GM23338 (cell line): ENCODE measurements at regions not wholly inside any gene's neighbourhood (a gene's known extent, or its start where the extent isn't known, plus 50 kb on each side); places are given as distances from the start of the nearest gene placed in this dataset.

ENCODE experiments used
- ATAC-seq: fragments of 200-7000 bp; cut with Tn5 transposase; 3 replicates; pipeline ENCODE4 v1.9.1; 2020
- DNase-seq: peaks from one replicate; pipeline ENCODE4 v3.0.0-alpha.2; 2015; ENCODE audit warnings: low spot score
- H2AFZ ChIP-seq: fragments of 200-600 bp; sonication (generic); 2 replicates; pipeline ENCODE4 v1.8.0; 2016; ENCODE audit warnings: antibody characterized with exemption, mild to moderate bottlenecking, moderate library complexity
- H3F3A ChIP-seq: fragments of 200-600 bp; sonication (generic); replicated peaks from 2 replicates; pipeline ENCODE4 v1.8.0; 2017; ENCODE audit warnings: antibody characterized with exemption, mixed run types, low read depth
- H3K27ac ChIP-seq: fragments of 200-600 bp; sonication (generic); 2 replicates; pipeline ENCODE4 v1.6.1; 2016; ENCODE audit warnings: low read depth
- H3K27me3 ChIP-seq: fragments of 200-600 bp; sonication (generic); 2 replicates; pipeline ENCODE4 v1.8.0; 2016; ENCODE audit warnings: mild to moderate bottlenecking, mixed run types, moderate library complexity; ENCODE audit not compliant: insufficient read depth
- H3K36me3 ChIP-seq: fragments of 200-600 bp; sonication (generic); 2 replicates; pipeline ENCODE4 v1.8.0; 2016; ENCODE audit warnings: mild to moderate bottlenecking; ENCODE audit not compliant: insufficient read depth
- H3K4me1 ChIP-seq: fragments of 200-600 bp; sonication (generic); 2 replicates; pipeline ENCODE4 v1.8.0; 2016; ENCODE audit warnings: mild to moderate bottlenecking, moderate library complexity; ENCODE audit not compliant: insufficient read depth
- H3K4me2 ChIP-seq: fragments of 200-600 bp; sonication (generic); 2 replicates; pipeline ENCODE4 v1.7.1; 2017; ENCODE audit warnings: mixed run types
- H3K4me3 ChIP-seq: fragments of 200-600 bp; sonication (generic); 2 replicates; pipeline ENCODE4 v1.6.1; 2016; ENCODE audit warnings: mixed run types
- H3K79me2 ChIP-seq: fragments of 200-600 bp; sonication (generic); replicated peaks from 2 replicates; pipeline ENCODE4 v1.8.0; 2017; ENCODE audit warnings: mild to moderate bottlenecking; ENCODE audit not compliant: insufficient read depth
- H3K9me2 ChIP-seq: fragments of 200-600 bp; sonication (generic); 2 replicates; pipeline ENCODE4 v1.8.0; 2017; ENCODE audit not compliant: insufficient read depth
- H4K20me1 ChIP-seq: fragments of 200-600 bp; sonication (generic); replicated peaks from 2 replicates; pipeline ENCODE4 v1.8.0; 2017; ENCODE audit warnings: mild to moderate bottlenecking; ENCODE audit not compliant: insufficient read depth
- H3K27ac Mint-ChIP-seq: 2 replicates; pipeline ENCODE4 v1.8.0; 2020; ENCODE audit warnings: inconsistent platforms, mild to moderate bottlenecking, moderate library complexity, mixed read lengths
- H3K27me3 Mint-ChIP-seq: 3 replicates; pipeline ENCODE4 v1.8.0; 2022; ENCODE audit warnings: low read depth, mild to moderate bottlenecking, moderate library complexity, mixed read lengths, inconsistent platforms; ENCODE audit not compliant: insufficient read depth, poor library complexity
- H3K36me3 Mint-ChIP-seq: 3 replicates; pipeline ENCODE4 v1.8.0; 2021; ENCODE audit warnings: low read depth, mild to moderate bottlenecking, inconsistent platforms, moderate library complexity, mixed read lengths
- H3K4me1 Mint-ChIP-seq: 3 replicates; pipeline ENCODE4 v1.8.0; 2020; ENCODE audit warnings: mild to moderate bottlenecking, inconsistent platforms, mixed read lengths
- H3K4me3 Mint-ChIP-seq: 3 replicates; pipeline ENCODE4 v1.8.0; 2021; ENCODE audit warnings: moderate library complexity, mild to moderate bottlenecking, inconsistent platforms, mixed read lengths
- H3K9me3 Mint-ChIP-seq: 3 replicates; pipeline ENCODE4 v1.8.0; 2020; ENCODE audit warnings: moderate library complexity, mild to moderate bottlenecking, inconsistent platforms, mixed read lengths
- CREB1 ChIP-seq: fragments of 250-450 bp; sonication (Bioruptor Pico); IDR thresholded peaks from 2 replicates; pipeline ENCODE4 v1.5.0; 2020; ENCODE audit warnings: low read depth, mild to moderate bottlenecking, moderate library complexity
- CTCF ChIP-seq, 2 experiments: fragments of 200-600 bp in 1 of 2; sonication (generic) in 1 of 2; conservative IDR thresholded peaks; 2 replicates each; pipeline versions ENCODE4 v1.5.1 to v1.6.1; 2016 to 2017; ENCODE audit warnings: antibody characterized with exemption in 2 of 2, low read depth in 2 of 2, mild to moderate bottlenecking in 2 of 2, moderate library complexity in 1 of 2
- ETS1 ChIP-seq: IDR thresholded peaks from 2 replicates; pipeline ENCODE4 v1.6.1; 2016; ENCODE audit warnings: antibody characterized with exemption
- EZH2 ChIP-seq: fragments of 200-600 bp; sonication (generic); IDR thresholded peaks from one replicate; pipeline ENCODE4 v1.8.0; 2017; ENCODE audit warnings: antibody characterized with exemption, mild to moderate bottlenecking, low read depth; ENCODE audit not compliant: unreplicated experiment
- EZH2phosphoT487 ChIP-seq: fragments of 200-600 bp; sonication (generic); IDR thresholded peaks from one replicate; pipeline ENCODE4 v1.8.1; 2018; ENCODE audit warnings: antibody characterized with exemption; ENCODE audit not compliant: unreplicated experiment
- JUNB ChIP-seq: IDR thresholded peaks from one replicate; pipeline ENCODE4 v1.6.1; 2016; ENCODE audit warnings: antibody characterized with exemption; ENCODE audit not compliant: unreplicated experiment
- NANOG ChIP-seq: IDR thresholded peaks from 2 replicates; pipeline ENCODE4 v1.6.1; 2016; ENCODE audit warnings: antibody characterized with exemption, borderline replicate concordance
- POLR2AphosphoS5 ChIP-seq: IDR thresholded peaks from 2 replicates; pipeline ENCODE4 v1.6.1; 2016; ENCODE audit warnings: antibody characterized with exemption, low read depth
- REST ChIP-seq: IDR thresholded peaks from one replicate; pipeline ENCODE4 v1.6.1; 2018; ENCODE audit warnings: antibody characterized with exemption; ENCODE audit not compliant: unreplicated experiment
- STAT1 ChIP-seq: IDR thresholded peaks from one replicate; pipeline ENCODE4 v1.6.1; 2016; ENCODE audit warnings: antibody characterized with exemption; ENCODE audit not compliant: unreplicated experiment
- ZNF114 ChIP-seq: fragments of 250-450 bp; sonication (Bioruptor Pico); IDR thresholded peaks from 2 replicates; pipeline ENCODE4 v1.5.0; 2020; ENCODE audit warnings: mild to moderate bottlenecking, moderate library complexity
- ZNF331 ChIP-seq: fragments of 250-450 bp; sonication (Bioruptor Pico); IDR thresholded peaks from 2 replicates; pipeline ENCODE4 v1.5.0; 2020; ENCODE audit warnings: low read depth, mild to moderate bottlenecking, moderate library complexity
- ZNF462 ChIP-seq: fragments of 250-450 bp; sonication (Bioruptor Pico); IDR thresholded peaks from 2 replicates; pipeline ENCODE4 v1.5.0; 2020; ENCODE audit warnings: mild to moderate bottlenecking, moderate library complexity

GRCh38 chr12:61098031-61098580, 1162.1 kb upstream of the USP15 start:
- Histone ChIP-seq H3K4me1 (no peaks in the 10 kb centered on the region), H3K27me3 (no peaks in the 10 kb centered on the region), H3K9me2 (no peaks in the 10 kb centered on the region), H4K20me1 (no peaks in the 10 kb centered on the region), H3K36me3 (no peaks in the 10 kb centered on the region), H3K4me3 (no peak overlapping the region), H3K79me2 (no peaks in the 10 kb centered on the region), H3K4me2 (no peak overlapping the region), H2AFZ (peak overlapping the region; percentile 73; the same call in 1 of the 2 replicates), H3F3A (no peaks in the 10 kb centered on the region), H3K27ac (no peak overlapping the region)
- Mint-ChIP-seq H3K9me3 (no peaks in the 10 kb centered on the region), H3K4me3 (no peak overlapping the region), H3K4me1 (no peaks in the 10 kb centered on the region), H3K27me3 (peaks cover 3% of the 10 kb centered on the region), H3K27ac (no peak overlapping the region), H3K36me3 (no peaks in the 10 kb centered on the region)
- no peak for ATAC-seq
- peak; percentile 1 for DNase-seq
- TF ChIP-seq EZH2phosphoT487 (no peak), ETS1 (no peak), JUNB (no peak), CREB1 (no peak), NANOG (no peak), REST (no peak), ZNF331 (CRISPR knock-in tag) (no peak), ZNF114 (CRISPR knock-in tag) (no peak), STAT1 (no peak), ZNF462 (CRISPR knock-in tag) (no peak), CTCF (conservative IDR thresholded peaks at IDR 0.05; ENCODE audit: low read depth in 2 of 2) (no peak), EZH2 (no peak), POLR2AphosphoS5 (no peak)
